ENCODE measurements at regions not wholly inside any gene's neighbourhood (a gene's known extent, or its start where the extent isn't known, plus 50 kb on each side); places are given as distances from the start of the nearest gene placed in this dataset.

DNA sequence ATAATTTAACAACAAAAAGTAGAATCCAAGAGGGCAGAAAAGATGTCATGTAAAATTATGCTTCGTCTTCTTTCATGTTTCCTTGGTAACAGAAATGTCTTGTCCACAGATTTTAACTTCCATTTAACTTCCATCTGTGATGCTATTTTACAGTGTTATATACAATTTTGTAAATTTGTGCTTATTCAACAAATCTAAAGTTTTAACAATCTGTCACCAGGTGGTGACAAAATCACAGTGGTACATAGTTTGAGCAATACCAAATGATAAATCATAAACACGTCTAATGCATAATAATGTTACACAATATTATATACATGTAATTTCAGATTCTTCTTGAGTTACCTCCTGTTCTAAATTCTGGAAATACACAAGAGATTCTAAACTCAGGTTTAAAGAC lies 784.4 kb upstream of the CELF2 start:
- TF ChIP-seq POLR2A (IDR thresholded peaks at IDR 0.05) (no peak), POLR2AphosphoS5 (IDR thresholded peaks at IDR 0.05; ENCODE audit: insufficient read depth in 1 of 2, low read depth in 1 of 2) (no peak)
- TF ChIP-seq, protein P1, sequence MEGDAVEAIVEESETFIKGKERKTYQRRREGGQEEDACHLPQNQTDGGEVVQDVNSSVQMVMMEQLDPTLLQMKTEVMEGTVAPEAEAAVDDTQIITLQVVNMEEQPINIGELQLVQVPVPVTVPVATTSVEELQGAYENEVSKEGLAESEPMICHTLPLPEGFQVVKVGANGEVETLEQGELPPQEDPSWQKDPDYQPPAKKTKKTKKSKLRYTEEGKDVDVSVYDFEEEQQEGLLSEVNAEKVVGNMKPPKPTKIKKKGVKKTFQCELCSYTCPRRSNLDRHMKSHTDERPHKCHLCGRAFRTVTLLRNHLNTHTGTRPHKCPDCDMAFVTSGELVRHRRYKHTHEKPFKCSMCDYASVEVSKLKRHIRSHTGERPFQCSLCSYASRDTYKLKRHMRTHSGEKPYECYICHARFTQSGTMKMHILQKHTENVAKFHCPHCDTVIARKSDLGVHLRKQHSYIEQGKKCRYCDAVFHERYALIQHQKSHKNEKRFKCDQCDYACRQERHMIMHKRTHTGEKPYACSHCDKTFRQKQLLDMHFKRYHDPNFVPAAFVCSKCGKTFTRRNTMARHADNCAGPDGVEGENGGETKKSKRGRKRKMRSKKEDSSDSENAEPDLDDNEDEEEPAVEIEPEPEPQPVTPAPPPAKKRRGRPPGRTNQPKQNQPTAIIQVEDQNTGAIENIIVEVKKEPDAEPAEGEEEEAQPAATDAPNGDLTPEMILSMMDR (IDR thresholded peaks at IDR 0.05), result no peak
